H1 (cell line): ENCODE measurements at regions not wholly inside any gene's neighbourhood (a gene's known extent, or its start where the extent isn't known, plus 50 kb on each side); places are given as distances from the start of the nearest gene placed in this dataset.

Experiments
- CTBP2 ChIP-seq: IDR thresholded peaks from 2 replicates; pipeline ENCODE4 v1.7.0; 2011; ENCODE audit warnings: borderline replicate concordance, mild to moderate bottlenecking, moderate library complexity, mixed read lengths, low read length; ENCODE audit not compliant: insufficient read depth, insufficient read length
- RXRA ChIP-seq: IDR thresholded peaks from 2 replicates; pipeline ENCODE4 v1.6.1; 2011; ENCODE audit warnings: low read depth, mild to moderate bottlenecking, low read length, moderate library complexity; ENCODE audit not compliant: insufficient read depth
- TAF7 ChIP-seq: optimal IDR thresholded peaks from 2 replicates; pipeline ENCODE3; 2011; ENCODE audit warnings: low read depth, mild to moderate bottlenecking, inconsistent platforms, low read length, moderate library complexity, borderline replicate concordance
- TBP ChIP-seq: IDR thresholded peaks from 2 replicates; pipeline ENCODE4 v1.6.1; 2011; ENCODE audit warnings: low read depth, low read length, improper control_type of control experiment

DNA sequence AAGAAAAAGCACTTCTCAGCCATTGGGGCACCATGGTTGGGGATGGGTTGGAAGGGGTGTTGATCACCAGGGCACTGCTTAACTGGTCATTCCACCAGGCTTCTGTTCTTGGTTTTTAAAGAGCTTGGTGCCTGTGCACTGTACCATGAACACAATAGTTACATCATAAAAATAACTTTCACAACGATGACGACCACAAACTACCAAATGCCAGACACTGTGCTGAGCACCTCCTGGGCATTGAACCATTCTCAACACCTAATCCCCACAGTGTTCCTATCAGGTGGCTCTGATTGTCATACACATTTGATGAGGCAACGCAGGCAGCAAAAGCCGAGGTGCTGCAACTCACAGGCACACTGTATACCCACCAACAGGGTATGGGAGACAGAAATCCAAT, 208.0 kb downstream of the FOXL1 start (continued):
- TF ChIP-seq TAF7: no peak
- TF ChIP-seq TBP: no peak
- TF ChIP-seq CTBP2: no peak
- no peak for TF ChIP-seq RXRA
